RWPE2 (cell line): ENCODE measurements at regions not wholly inside any gene's neighbourhood (a gene's known extent, or its start where the extent isn't known, plus 50 kb on each side); places are given as distances from the start of the nearest gene placed in this dataset.

Source experiments
- ATAC-seq: fragments of 200-7000 bp; cut with Tn5 transposase; 3 replicates; pipeline ENCODE4 v1.9.1; 2021; ENCODE audit warnings: low read depth
- DNase-seq: peaks from one replicate; pipeline ENCODE4 v3.0.0-alpha.2; 2020; ENCODE audit warnings: low spot score
- H3K27ac ChIP-seq: fragments of 450-650 bp; 2 replicates; pipeline ENCODE4 v1.5.1; 2017; ENCODE audit warnings: mild to moderate bottlenecking; ENCODE audit not compliant: poor library complexity, severe bottlenecking
- H3K27me3 ChIP-seq: fragments of 250-450 bp; sonication (Bioruptor Pico); 2 replicates; pipeline ENCODE4 v1.5.1; 2021; ENCODE audit warnings: mild to moderate bottlenecking, moderate library complexity; ENCODE audit not compliant: insufficient read depth, poor library complexity, severe bottlenecking
- H3K36me3 ChIP-seq: fragments of 250-450 bp; sonication (Bioruptor Pico); 2 replicates; pipeline ENCODE4 v1.5.1; 2020; ENCODE audit warnings: low read depth, mild to moderate bottlenecking, moderate library complexity
- H3K4me1 ChIP-seq: fragments of 250-450 bp; sonication (Bioruptor Pico); 2 replicates; pipeline ENCODE4 v1.5.1; 2021; ENCODE audit warnings: mild to moderate bottlenecking, moderate library complexity; ENCODE audit not compliant: insufficient read depth, poor library complexity, severe bottlenecking
- H3K4me3 ChIP-seq: fragments of 250-450 bp; sonication (Bioruptor Pico); 2 replicates; pipeline ENCODE4 v1.5.1; 2021; ENCODE audit warnings: mild to moderate bottlenecking, moderate library complexity; ENCODE audit not compliant: severe bottlenecking
- H3K9me3 ChIP-seq: fragments of 250-450 bp; sonication (Bioruptor Pico); 2 replicates; pipeline ENCODE4 v1.5.1; 2021; ENCODE audit warnings: mild to moderate bottlenecking, moderate library complexity; ENCODE audit not compliant: severe bottlenecking
- CTCF ChIP-seq: fragments of 450-650 bp; IDR thresholded peaks from one replicate; pipeline ENCODE4 v1.5.1; 2017; ENCODE audit warnings: mild to moderate bottlenecking, moderate library complexity; ENCODE audit not compliant: poor library complexity, severe bottlenecking

GRCh38 chr18:66334534-66334933 is 269.4 kb downstream of the CDH19 start:
- Histone ChIP-seq H3K4me1 (no peaks in the 10 kb centered on the region), H3K4me3 (no peak overlapping the region), H3K9me3 (no peaks in the 10 kb centered on the region), H3K27ac (no peak overlapping the region), H3K27me3 (no peaks in the 10 kb centered on the region), H3K36me3 (no peaks in the 10 kb centered on the region)
- ATAC-seq (no peak), DNase-seq (no peak)
- no peak for TF ChIP-seq CTCF

GRCh38 chr18:66329716-66330115 is 274.2 kb downstream of the CDH19 start:
- no peak overlapping the region for H3K27ac ChIP-seq
- no peaks in the 10 kb centered on the region for H3K36me3 ChIP-seq
- no peaks in the 10 kb centered on the region for H3K4me1 ChIP-seq
- TF ChIP-seq CTCF, result no peak
- DNase-seq (no peak), ATAC-seq (no peak)
- no peaks in the 10 kb centered on the region for H3K27me3 ChIP-seq
- no peak overlapping the region for H3K4me3 ChIP-seq
- no peaks in the 10 kb centered on the region for H3K9me3 ChIP-seq

- Histone ChIP-seq H3K4me3 (no peak overlapping the region), H3K27ac (no peak overlapping the region), H3K9me3 (no peaks in the 10 kb centered on the region), H3K27me3 (no peaks in the 10 kb centered on the region), H3K36me3 (no peaks in the 10 kb centered on the region), H3K4me1 (no peaks in the 10 kb centered on the region)
- ATAC-seq (no peak), DNase-seq (no peak)
- no peak for TF ChIP-seq CTCF
Measured at GRCh38 chr18:66328296-66328878, 275.5 kb downstream of the CDH19 start.

GRCh38 chr18:66325251-66325650 is 278.6 kb downstream of the CDH19 start:
- DNase-seq (no peak), ATAC-seq (no peak)
- no peak for TF ChIP-seq CTCF
- Histone ChIP-seq H3K4me1 (no peaks in the 10 kb centered on the region), H3K4me3 (no peak overlapping the region), H3K27me3 (no peaks in the 10 kb centered on the region), H3K36me3 (no peaks in the 10 kb centered on the region), H3K9me3 (no peaks in the 10 kb centered on the region), H3K27ac (no peak overlapping the region)

GRCh38 chr18:66324616-66325015 is 279.3 kb downstream of the CDH19 start:
- Histone ChIP-seq H3K27me3 (no peaks in the 10 kb centered on the region), H3K9me3 (no peaks in the 10 kb centered on the region), H3K4me3 (no peak overlapping the region), H3K36me3 (no peaks in the 10 kb centered on the region), H3K27ac (no peak overlapping the region), H3K4me1 (no peaks in the 10 kb centered on the region)
- DNase-seq (no peak), ATAC-seq (no peak)
- no peak for TF ChIP-seq CTCF
